ENCODE measurements at regions not wholly inside any gene's neighbourhood (a gene's known extent, or its start where the extent isn't known, plus 50 kb on each side); places are given as distances from the start of the nearest gene placed in this dataset.

GRCh38 chr6:41467061-41467460, 79.1 kb upstream of the FOXP4 start:
- DNase-seq (ENCODE audit: low read depth), result no peak
- TF ChIP-seq, protein P1, sequence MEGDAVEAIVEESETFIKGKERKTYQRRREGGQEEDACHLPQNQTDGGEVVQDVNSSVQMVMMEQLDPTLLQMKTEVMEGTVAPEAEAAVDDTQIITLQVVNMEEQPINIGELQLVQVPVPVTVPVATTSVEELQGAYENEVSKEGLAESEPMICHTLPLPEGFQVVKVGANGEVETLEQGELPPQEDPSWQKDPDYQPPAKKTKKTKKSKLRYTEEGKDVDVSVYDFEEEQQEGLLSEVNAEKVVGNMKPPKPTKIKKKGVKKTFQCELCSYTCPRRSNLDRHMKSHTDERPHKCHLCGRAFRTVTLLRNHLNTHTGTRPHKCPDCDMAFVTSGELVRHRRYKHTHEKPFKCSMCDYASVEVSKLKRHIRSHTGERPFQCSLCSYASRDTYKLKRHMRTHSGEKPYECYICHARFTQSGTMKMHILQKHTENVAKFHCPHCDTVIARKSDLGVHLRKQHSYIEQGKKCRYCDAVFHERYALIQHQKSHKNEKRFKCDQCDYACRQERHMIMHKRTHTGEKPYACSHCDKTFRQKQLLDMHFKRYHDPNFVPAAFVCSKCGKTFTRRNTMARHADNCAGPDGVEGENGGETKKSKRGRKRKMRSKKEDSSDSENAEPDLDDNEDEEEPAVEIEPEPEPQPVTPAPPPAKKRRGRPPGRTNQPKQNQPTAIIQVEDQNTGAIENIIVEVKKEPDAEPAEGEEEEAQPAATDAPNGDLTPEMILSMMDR (conservative IDR thresholded peaks at IDR 0.05; ENCODE audit: control insufficient read depth, insufficient read depth, low read depth, low read length), result no peak
- H3K4me3 ChIP-seq (ENCODE audit: control insufficient read depth, low read depth, low read length), result no peak overlapping the region

- no peak for DNase-seq (ENCODE audit: low read depth)
- TF ChIP-seq, protein P1 (conservative IDR thresholded peaks at IDR 0.05; ENCODE audit: control insufficient read depth, insufficient read depth, low read depth, low read length), result no peak
- no peak overlapping the region for H3K4me3 ChIP-seq (ENCODE audit: control insufficient read depth, low read depth, low read length)
Observed at GRCh38 chr6:41467627-41468404, 78.4 kb upstream of the FOXP4 start.

DNA sequence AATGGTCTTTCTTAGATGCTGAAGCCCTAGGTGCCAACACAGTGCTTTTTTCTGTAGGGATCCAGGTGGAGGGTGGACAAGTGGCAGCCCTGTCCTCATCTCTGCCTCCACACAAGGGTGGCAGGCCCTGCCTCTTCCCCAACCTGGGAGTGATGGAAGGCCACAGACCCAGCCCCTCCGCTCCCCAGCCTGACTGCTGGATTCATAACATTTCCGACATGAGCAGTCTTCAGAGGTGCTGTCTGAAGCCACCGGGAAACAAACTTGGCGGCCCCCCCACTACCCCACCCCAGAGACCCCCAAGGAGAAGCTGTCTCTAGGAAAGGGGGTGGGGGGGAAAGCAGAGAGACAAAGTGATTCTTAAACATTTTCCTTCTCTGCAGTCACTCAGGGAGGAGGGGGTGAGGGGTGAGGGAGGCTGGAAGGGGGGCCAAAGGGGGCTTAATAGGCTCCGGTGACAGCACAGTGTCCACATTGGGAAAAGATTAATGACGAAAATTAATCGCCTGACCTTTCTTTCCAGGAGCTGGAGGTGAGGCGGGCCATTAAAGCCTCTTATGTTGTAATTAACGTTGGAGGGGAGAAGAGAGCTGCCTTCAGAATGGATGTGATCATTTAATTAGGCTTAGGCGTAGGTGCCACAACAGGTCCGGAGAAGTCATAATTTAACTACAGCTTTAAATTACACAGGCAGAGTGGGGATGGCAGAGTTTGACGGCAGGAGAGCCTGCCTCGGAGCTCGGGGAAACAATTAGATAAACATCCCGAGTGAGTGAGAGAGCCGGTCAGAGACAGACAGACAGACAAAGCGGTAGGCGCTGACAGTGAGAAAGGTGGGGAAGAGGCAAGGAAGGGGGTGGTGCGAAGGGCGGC, 76.8 kb upstream of the FOXP4 start:
- TF ChIP-seq, protein P1 (conservative IDR thresholded peaks at IDR 0.05; ENCODE audit: control insufficient read depth, insufficient read depth, low read depth, low read length), result no peak
- H3K4me3 ChIP-seq (ENCODE audit: control insufficient read depth, low read depth, low read length), result no peak overlapping the region
- DNase-seq (ENCODE audit: low read depth), result no peak

DNA sequence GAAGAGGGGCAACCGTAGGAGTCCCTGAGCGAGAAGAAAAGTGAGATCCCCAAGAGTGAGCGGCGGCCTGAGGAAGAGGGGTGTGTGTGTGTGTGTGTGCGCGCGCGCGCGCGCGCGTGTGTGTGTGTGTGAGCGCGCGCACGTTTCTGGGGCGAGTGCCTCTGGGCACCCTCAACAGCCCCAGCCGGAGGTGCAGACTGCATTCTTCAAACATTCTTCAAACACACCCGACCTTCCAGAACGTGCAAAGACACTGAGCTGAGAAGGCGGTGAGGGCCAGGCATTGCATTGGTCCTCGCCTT, 76.2 kb upstream of the FOXP4 start:
- no peak for DNase-seq (ENCODE audit: low read depth)
- no peak overlapping the region for H3K4me3 ChIP-seq (ENCODE audit: control insufficient read depth, low read depth, low read length)
- TF ChIP-seq, protein P1 (conservative IDR thresholded peaks at IDR 0.05; ENCODE audit: control insufficient read depth, insufficient read depth, low read depth, low read length), result no peak

DNA sequence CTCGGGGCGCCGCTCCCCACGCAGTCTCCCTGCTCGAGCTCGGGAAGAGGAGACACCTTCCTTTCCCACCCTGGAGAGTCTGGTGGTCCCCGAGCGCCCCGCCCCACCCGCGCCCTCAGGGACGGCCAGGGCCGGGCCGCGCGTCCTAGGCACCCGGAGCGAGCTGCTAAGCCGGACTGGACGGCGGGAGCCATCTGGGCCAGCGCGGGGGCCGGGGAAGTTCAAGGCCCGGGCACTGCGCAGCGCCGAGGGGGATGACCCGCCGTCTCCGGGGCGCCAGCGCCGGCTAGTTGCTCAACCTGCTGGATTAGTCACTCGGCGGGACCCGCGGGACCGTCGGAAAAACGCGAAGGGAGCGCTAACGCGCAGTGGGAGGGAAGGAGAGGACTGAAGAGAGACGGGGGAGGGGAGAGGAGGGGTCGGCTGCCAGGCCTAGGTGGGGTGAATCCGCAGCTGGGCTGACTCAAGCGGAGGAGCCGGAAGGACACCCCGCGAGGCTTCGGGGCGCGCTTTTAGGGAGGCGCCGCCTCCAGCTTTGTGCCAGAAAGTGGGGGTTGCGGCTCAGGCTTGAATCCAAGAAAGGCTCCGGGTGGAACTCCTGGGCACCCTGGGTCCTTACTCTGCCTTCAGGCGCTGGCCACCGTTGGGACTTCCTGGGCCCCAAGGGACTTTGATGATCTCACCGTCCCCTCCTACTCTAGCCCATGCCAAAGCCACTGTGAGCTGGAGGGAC, 75.7 kb upstream of the FOXP4 start:
- DNase-seq (ENCODE audit: low read depth), result peak; percentile 67
- TF ChIP-seq, protein P1 (conservative IDR thresholded peaks at IDR 0.05; ENCODE audit: control insufficient read depth, insufficient read depth, low read depth, low read length), result no peak
- H3K4me3 ChIP-seq (ENCODE audit: control insufficient read depth, low read depth, low read length), result no peak overlapping the region

- H3K4me3 ChIP-seq (ENCODE audit: control insufficient read depth, low read depth, low read length), result no peak overlapping the region
- DNase-seq (ENCODE audit: low read depth), result no peak
- TF ChIP-seq, protein P1 (conservative IDR thresholded peaks at IDR 0.05; ENCODE audit: control insufficient read depth, insufficient read depth, low read depth, low read length), result no peak
Observed at GRCh38 chr6:41471064-41471895, 74.9 kb upstream of the FOXP4 start.
